Right lobe of liver (tissue), 6 donors: ENCODE measurements at regions not wholly inside any gene's neighbourhood (a gene's known extent, or its start where the extent isn't known, plus 50 kb on each side); places are given as distances from the start of the nearest gene placed in this dataset.

Experiments used
- ATAC-seq, 4 donors: fragments of 200-7000 bp; cut with Tn5 transposase; one replicate each; pipeline ENCODE4 v1.9.1; 2020; ENCODE audit warnings: mild to moderate bottlenecking in 4 of 4, moderate library complexity in 4 of 4
- DNase-seq, 3 donors: peaks; one replicate each; pipeline ENCODE4 v3.0.0-alpha.2; 2020
- H3K27ac ChIP-seq, 3 donors: fragments of 200-600 bp; one replicate each; pipeline ENCODE4 v1.8.0; 2022
- H3K27me3 ChIP-seq, 2 donors: fragments of 200-600 bp; one replicate each; pipeline ENCODE4 v1.8.0; 2022
- H3K36me3 ChIP-seq, 4 donors: fragments of 200-600 bp; sonication (generic) in 1 of 4; one replicate each; pipeline versions ENCODE4 v1.5.1 to v1.8.0; 2017 to 2022; ENCODE audit warnings: control low read depth in 1 of 4
- H3K4me1 ChIP-seq, 4 donors: fragments of 200-600 bp; sonication (generic) in 1 of 4; one replicate each; pipeline versions ENCODE4 v1.5.1 to v1.8.0; 2017 to 2022; ENCODE audit warnings: control low read depth in 1 of 4
- H3K4me3 ChIP-seq, 3 donors: fragments of 200-600 bp; one replicate each; pipeline ENCODE4 v1.8.0; 2022
- H3K9me3 ChIP-seq, 4 donors: fragments of 200-600 bp; sonication (generic) in 1 of 4; one replicate each; pipeline versions ENCODE4 v1.5.1 to v1.8.0; 2017 to 2022; ENCODE audit warnings: control low read depth in 1 of 4
- POLR2A ChIP-seq: fragments of 450-650 bp; IDR thresholded peaks from one replicate; pipeline ENCODE4 v1.6.1; 2017; ENCODE audit warnings: antibody characterized with exemption, mild to moderate bottlenecking
- WGBS: methylation state at CpG from one replicate; pipeline ENCODE4 v1.1.6; 2018; ENCODE audit warnings: low coverage, low lambda C conversion rate; ENCODE audit not compliant: insufficient coverage; ENCODE audit errors: missing lambda C conversion rate; 5-methylcytosine and 5-hydroxymethylcytosine counted together
- intact Hi-C, 2 donors: fragments of 100-400 bp; cut with DNase I; formaldehyde crosslinking; loops; one replicate each; pipeline versions ENCODE4 v1.11.2 to v1.14.1; 2022
- TF ChIP-seq, protein P1 (sequence below), 4 donors: fragments of 200-600 bp in 3 of 4; fragments of 450-650 bp in 1 of 4; IDR thresholded peaks; one replicate each; pipeline versions ENCODE4 v1.5.1 to v1.8.0; 2016 to 2022; ENCODE audit warnings: antibody characterized with exemption in 4 of 4, mild to moderate bottlenecking in 2 of 4
- donor health status: DM: no; HTN: yes; CAD: no.
- donor health status: DM: no; HTN: no; CAD: no.
- donor health status: DM: no; HTN: no; CAD: no.
- donor health status: DM: no; HTN: yes; CAD: no.
- donor health status: DM: no; HTN: yes; CAD: no.

GRCh38 chr13:80671773-80672172, 330.8 kb upstream of the SPRY2 start:
- ATAC-seq: no peak
- no peaks in the 10 kb centered on the region for H3K27me3 ChIP-seq
- peaks cover 0 to 4% (median 0%) of the 10 kb centered on the region in 4 donors for H3K9me3 ChIP-seq
- DNase-seq: no peak
- WGBS: 60% methylated on average over 5 of the region's 7 CpGs
- no peaks in the 10 kb centered on the region for H3K4me1 ChIP-seq
- no peaks in the 10 kb centered on the region for H3K36me3 ChIP-seq
- no peak overlapping the region for H3K4me3 ChIP-seq
- TF ChIP-seq POLR2A: no peak
- TF ChIP-seq, protein P1, sequence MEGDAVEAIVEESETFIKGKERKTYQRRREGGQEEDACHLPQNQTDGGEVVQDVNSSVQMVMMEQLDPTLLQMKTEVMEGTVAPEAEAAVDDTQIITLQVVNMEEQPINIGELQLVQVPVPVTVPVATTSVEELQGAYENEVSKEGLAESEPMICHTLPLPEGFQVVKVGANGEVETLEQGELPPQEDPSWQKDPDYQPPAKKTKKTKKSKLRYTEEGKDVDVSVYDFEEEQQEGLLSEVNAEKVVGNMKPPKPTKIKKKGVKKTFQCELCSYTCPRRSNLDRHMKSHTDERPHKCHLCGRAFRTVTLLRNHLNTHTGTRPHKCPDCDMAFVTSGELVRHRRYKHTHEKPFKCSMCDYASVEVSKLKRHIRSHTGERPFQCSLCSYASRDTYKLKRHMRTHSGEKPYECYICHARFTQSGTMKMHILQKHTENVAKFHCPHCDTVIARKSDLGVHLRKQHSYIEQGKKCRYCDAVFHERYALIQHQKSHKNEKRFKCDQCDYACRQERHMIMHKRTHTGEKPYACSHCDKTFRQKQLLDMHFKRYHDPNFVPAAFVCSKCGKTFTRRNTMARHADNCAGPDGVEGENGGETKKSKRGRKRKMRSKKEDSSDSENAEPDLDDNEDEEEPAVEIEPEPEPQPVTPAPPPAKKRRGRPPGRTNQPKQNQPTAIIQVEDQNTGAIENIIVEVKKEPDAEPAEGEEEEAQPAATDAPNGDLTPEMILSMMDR (IDR thresholded peaks at IDR 0.05): no peak
- H3K27ac ChIP-seq: no peak overlapping the region
- intact Hi-C loops: no loop called here

GRCh38 chr13:80669112-80669511, 328.2 kb upstream of the SPRY2 start:
- Histone ChIP-seq H3K4me1 (no peaks in the 10 kb centered on the region), H3K27ac (no peak overlapping the region), H3K4me3 (no peak overlapping the region), H3K27me3 (no peaks in the 10 kb centered on the region), H3K9me3 (peaks cover 0 to 4% (median 0%) of the 10 kb centered on the region in 4 donors), H3K36me3 (no peaks in the 10 kb centered on the region)
- TF ChIP-seq, protein P1 (IDR thresholded peaks at IDR 0.05): no peak
- no peak for TF ChIP-seq POLR2A
- DNase-seq (no peak), ATAC-seq (no peak)
- WGBS: 86% methylated on average over 1 of the region's 1 CpG
- intact Hi-C loops: no loop called here

DNA sequence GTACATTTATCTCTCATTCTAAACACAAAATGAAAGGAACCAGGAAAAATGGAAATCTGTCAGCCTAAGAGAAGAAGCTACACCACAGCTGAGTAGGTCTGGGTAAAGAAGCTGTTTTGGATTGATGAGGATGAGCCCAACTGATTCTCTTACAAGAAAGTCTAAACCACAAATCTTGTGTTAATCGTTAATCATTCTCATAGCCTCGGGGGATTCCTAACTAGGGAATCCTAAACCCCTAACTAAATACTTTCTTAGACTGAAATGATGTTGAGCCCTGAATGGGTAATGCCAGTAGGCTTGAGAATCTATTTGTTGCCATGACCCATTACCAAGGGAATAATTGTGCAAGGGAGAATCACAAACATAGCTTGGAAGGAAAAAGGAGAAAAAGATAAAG, 327.5 kb upstream of the SPRY2 start:
- no peaks in the 10 kb centered on the region for H3K27me3 ChIP-seq
- 56% methylated on average over 2 of the region's 2 CpGs for WGBS
- H3K4me3 ChIP-seq: no peak overlapping the region
- DNase-seq (no peak), ATAC-seq (no peak)
- no peak overlapping the region for H3K27ac ChIP-seq
- H3K4me1 ChIP-seq: no peaks in the 10 kb centered on the region
- H3K9me3 ChIP-seq: peaks cover 0 to 4% (median 0%) of the 10 kb centered on the region in 4 donors
- H3K36me3 ChIP-seq: no peaks in the 10 kb centered on the region
- intact Hi-C loops: no loop called here
- TF ChIP-seq POLR2A: no peak
- TF ChIP-seq, protein P1 (IDR thresholded peaks at IDR 0.05): no peak

- Histone ChIP-seq H3K27me3 (no peaks in the 10 kb centered on the region), H3K9me3 (no peaks in the 10 kb centered on the region), H3K27ac (no peak overlapping the region), H3K4me3 (no peak overlapping the region), H3K36me3 (no peaks in the 10 kb centered on the region), H3K4me1 (no peaks in the 10 kb centered on the region)
- DNase-seq: no peak
- no peak for TF ChIP-seq POLR2A
- TF ChIP-seq, protein P1 (IDR thresholded peaks at IDR 0.05): no peak
- 74% methylated on average over 1 of the region's 1 CpG for WGBS
- no peak for ATAC-seq
- intact Hi-C loops: no loop called here
These were observed 326.0 kb upstream of the SPRY2 start for GRCh38 chr13:80666782-80667552.
